ENCODE measurements at regions not wholly inside any gene's neighbourhood (a gene's known extent, or its start where the extent isn't known, plus 50 kb on each side); places are given as distances from the start of the nearest gene placed in this dataset.

DNA sequence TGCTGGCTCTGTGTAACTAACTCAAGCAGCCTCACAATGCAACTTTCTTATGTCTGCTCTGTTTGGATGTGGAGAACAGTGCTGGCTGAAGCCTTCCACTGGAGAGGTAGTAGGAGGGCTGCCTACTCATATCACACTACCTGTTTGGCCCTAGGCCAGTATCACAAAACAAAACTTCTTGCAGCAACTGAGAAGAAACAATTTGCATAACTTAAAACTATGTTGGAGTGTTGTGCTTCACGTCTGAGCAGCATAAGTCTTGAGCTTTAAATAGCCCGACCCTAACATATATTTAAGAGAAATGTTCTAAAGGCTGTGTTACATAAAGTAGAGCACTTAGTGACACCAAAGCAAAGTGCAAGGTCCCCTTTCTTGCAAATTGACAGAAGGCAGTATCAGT lies 204.9 kb upstream of the ACVR2A start:
- TF ChIP-seq, protein P1, sequence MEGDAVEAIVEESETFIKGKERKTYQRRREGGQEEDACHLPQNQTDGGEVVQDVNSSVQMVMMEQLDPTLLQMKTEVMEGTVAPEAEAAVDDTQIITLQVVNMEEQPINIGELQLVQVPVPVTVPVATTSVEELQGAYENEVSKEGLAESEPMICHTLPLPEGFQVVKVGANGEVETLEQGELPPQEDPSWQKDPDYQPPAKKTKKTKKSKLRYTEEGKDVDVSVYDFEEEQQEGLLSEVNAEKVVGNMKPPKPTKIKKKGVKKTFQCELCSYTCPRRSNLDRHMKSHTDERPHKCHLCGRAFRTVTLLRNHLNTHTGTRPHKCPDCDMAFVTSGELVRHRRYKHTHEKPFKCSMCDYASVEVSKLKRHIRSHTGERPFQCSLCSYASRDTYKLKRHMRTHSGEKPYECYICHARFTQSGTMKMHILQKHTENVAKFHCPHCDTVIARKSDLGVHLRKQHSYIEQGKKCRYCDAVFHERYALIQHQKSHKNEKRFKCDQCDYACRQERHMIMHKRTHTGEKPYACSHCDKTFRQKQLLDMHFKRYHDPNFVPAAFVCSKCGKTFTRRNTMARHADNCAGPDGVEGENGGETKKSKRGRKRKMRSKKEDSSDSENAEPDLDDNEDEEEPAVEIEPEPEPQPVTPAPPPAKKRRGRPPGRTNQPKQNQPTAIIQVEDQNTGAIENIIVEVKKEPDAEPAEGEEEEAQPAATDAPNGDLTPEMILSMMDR (conservative IDR thresholded peaks at IDR 0.05; ENCODE audit: low read depth, low read length): no peak
- no peak for TF ChIP-seq EZH2 (IDR thresholded peaks at IDR 0.05; ENCODE audit: borderline replicate concordance, low read depth, low read length, poor library complexity, severe bottlenecking)
